ENCODE measurements at regions not wholly inside any gene's neighbourhood (a gene's known extent, or its start where the extent isn't known, plus 50 kb on each side); places are given as distances from the start of the nearest gene placed in this dataset.

DNA sequence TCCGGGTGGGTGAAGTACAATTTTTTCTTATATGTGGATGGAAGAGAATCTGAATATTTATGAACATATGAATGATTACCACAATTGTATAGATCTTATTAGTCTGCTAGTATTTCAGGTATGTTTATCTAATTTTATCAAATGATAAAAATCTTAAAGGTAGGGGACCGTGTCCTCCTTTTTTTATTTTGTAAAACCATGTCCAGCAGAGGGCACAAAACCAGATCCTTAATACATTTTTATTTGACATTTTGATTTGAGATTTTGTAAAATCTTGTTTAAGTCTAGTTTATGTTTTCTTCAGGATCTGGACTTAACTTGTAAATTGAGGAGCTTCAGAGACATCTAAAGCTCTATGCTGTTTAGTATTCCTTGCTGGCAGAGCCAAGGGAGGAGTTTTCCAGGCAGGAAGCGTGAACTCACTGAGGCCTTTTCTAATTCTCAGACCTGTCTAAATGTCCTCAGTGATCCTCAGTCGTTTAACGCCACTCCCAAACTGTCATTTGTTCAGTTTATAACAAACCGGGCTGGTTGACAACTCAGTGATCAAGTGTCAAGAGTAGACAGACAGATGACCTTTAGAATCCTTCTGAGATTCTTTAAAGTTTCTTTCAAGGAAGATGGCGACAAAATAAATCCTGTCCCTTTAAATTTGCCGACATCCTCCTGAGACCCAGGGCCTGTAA, 263.9 kb downstream of the KTN1 start:
- no peak overlapping the region for H2AFZ ChIP-seq (ENCODE audit: insufficient read depth, low read depth, low read length, poor library complexity, severe bottlenecking)
- no peaks in the 10 kb centered on the region for H3K4me1 ChIP-seq (ENCODE audit: control insufficient read depth in 2 of 2, insufficient read depth in 2 of 2, low read length in 2 of 2)
- CTCF ChIA-PET = interaction anchor here (1.2 to 1.5 kb wide), 2 partner anchors 273 to 631 kb away, joined by 4 to 5 read pairs; no protein-coding TSS in a partner anchor
- no peak overlapping the region for H3K9ac ChIP-seq (ENCODE audit: low read length)
- no peak overlapping the region for H3K27ac ChIP-seq (ENCODE audit: low read length in 2 of 2)
- H3K4me3 ChIP-seq (ENCODE audit: control extremely low read depth in 1 of 5, extremely low read depth in 1 of 5, insufficient read depth in 1 of 5, low read depth in 2 of 5, low read length in 4 of 5) = no peak overlapping the region
- TF ChIP-seq EZH2 (IDR thresholded peaks at IDR 0.05; ENCODE audit: borderline replicate concordance, insufficient read depth, low read depth, low read length, poor library complexity, severe bottlenecking) (no peak), CTCF (IDR thresholded peaks at IDR 0.05) (peak; percentile 24)
- H4K20me1 ChIP-seq (ENCODE audit: control insufficient read depth, insufficient read depth, low read length, poor library complexity, severe bottlenecking) = no peaks in the 10 kb centered on the region
- H3K36me3 ChIP-seq (replicated peaks in 1 of 2; ENCODE audit: control extremely low read depth in 1 of 2, control insufficient read depth in 1 of 2, extremely low read depth in 1 of 2, insufficient read depth in 2 of 2, low read length in 1 of 2) = no peaks in the 10 kb centered on the region
- DNase-seq = no peak
- no peak overlapping the region for H3K4me2 ChIP-seq (replicated peaks; ENCODE audit: low read depth, low read length, poor library complexity, severe bottlenecking)
- Mint-ChIP-seq H3K27me3 (no peaks in the 10 kb centered on the region), H3K27ac (no peak overlapping the region), H3K4me1 (no peaks in the 10 kb centered on the region), H3K4me3 (no peak overlapping the region), H3K9me3 (ENCODE audit: insufficient read depth) (no peaks in the 10 kb centered on the region)
- no peaks in the 10 kb centered on the region for H3K79me2 ChIP-seq (ENCODE audit: control insufficient read depth, insufficient read depth, low read length)
- WGBS (ENCODE audit: insufficient coverage) = 83% methylated on average over 4 of the region's 8 CpGs
- H3K27me3 ChIP-seq (replicated peaks in 1 of 4; ENCODE audit: control extremely low read depth in 1 of 4, control insufficient read depth in 3 of 4, insufficient read depth in 4 of 4, low read length in 3 of 4) = no peaks in the 10 kb centered on the region
- POLR2A ChIA-PET = no interaction called here
- no peaks in the 10 kb centered on the region for H3K9me3 ChIP-seq (ENCODE audit: control extremely low read depth in 1 of 3, control insufficient read depth in 2 of 3, insufficient read depth in 1 of 3, low read length in 2 of 3)
- intact Hi-C loops (cut with micrococcal nuclease) = loop anchor here (5.0 kb wide), 1 partner anchor 498 kb away; no protein-coding TSS in a partner anchor
- ATAC-seq (ENCODE audit: low read depth) = no peak

- Mint-ChIP-seq H3K4me3 (no peak overlapping the region), H3K27me3 (no peaks in the 10 kb centered on the region), H3K4me1 (no peaks in the 10 kb centered on the region), H3K9me3 (ENCODE audit: insufficient read depth) (no peaks in the 10 kb centered on the region), H3K27ac (no peak overlapping the region)
- Histone ChIP-seq H3K27me3 (replicated peaks in 1 of 4; ENCODE audit: control extremely low read depth in 1 of 4, control insufficient read depth in 3 of 4, insufficient read depth in 4 of 4, low read length in 3 of 4) (no peaks in the 10 kb centered on the region), H3K4me1 (ENCODE audit: control insufficient read depth in 2 of 2, insufficient read depth in 2 of 2, low read length in 2 of 2) (no peaks in the 10 kb centered on the region), H3K9me3 (ENCODE audit: control extremely low read depth in 1 of 3, control insufficient read depth in 2 of 3, insufficient read depth in 1 of 3, low read length in 2 of 3) (no peaks in the 10 kb centered on the region), H3K4me2 (replicated peaks; ENCODE audit: low read depth, low read length, poor library complexity, severe bottlenecking) (no peak overlapping the region), H3K36me3 (replicated peaks in 1 of 2; ENCODE audit: control extremely low read depth in 1 of 2, control insufficient read depth in 1 of 2, extremely low read depth in 1 of 2, insufficient read depth in 2 of 2, low read length in 1 of 2) (no peaks in the 10 kb centered on the region), H3K27ac (ENCODE audit: low read length in 2 of 2) (no peak overlapping the region), H3K9ac (ENCODE audit: low read length) (no peak overlapping the region), H2AFZ (ENCODE audit: insufficient read depth, low read depth, low read length, poor library complexity, severe bottlenecking) (no peak overlapping the region), H3K79me2 (ENCODE audit: control insufficient read depth, insufficient read depth, low read length) (no peaks in the 10 kb centered on the region), H4K20me1 (ENCODE audit: control insufficient read depth, insufficient read depth, low read length, poor library complexity, severe bottlenecking) (no peaks in the 10 kb centered on the region), H3K4me3 (ENCODE audit: control extremely low read depth in 1 of 5, extremely low read depth in 1 of 5, insufficient read depth in 1 of 5, low read depth in 2 of 5, low read length in 4 of 5) (no peak overlapping the region)
- 85% methylated on average over 6 of the region's 9 CpGs for WGBS (ENCODE audit: insufficient coverage)
- no peak for ATAC-seq (ENCODE audit: low read depth)
- CTCF ChIA-PET = interaction anchor here (1.4 kb wide), 1 partner anchor 494 kb away, joined by 6 read pairs; no protein-coding TSS in a partner anchor
- no peak for DNase-seq
- intact Hi-C loops (cut with micrococcal nuclease) = no loop called here
- POLR2A ChIA-PET = no interaction called here
- TF ChIP-seq CTCF (IDR thresholded peaks at IDR 0.05) = no peak
- TF ChIP-seq EZH2 (IDR thresholded peaks at IDR 0.05; ENCODE audit: borderline replicate concordance, insufficient read depth, low read depth, low read length, poor library complexity, severe bottlenecking) = no peak
Measured at GRCh38 chr14:55845963-55846825, 266.2 kb downstream of the KTN1 start.

Data from B cell (primary cell).